Activated CD4-positive, alpha-beta T cell treated with anti-CD3 and anti-CD28 coated beads, Interleukin-2, Interleukin-4, amounts not matched to agents 100 ng/mL and 50 ng/mL, durations not matched to agents 16 hours and 8 hours (primary cell): ENCODE measurements at regions not wholly inside any gene's neighbourhood (a gene's known extent, or its start where the extent isn't known, plus 50 kb on each side); places are given as distances from the start of the nearest gene placed in this dataset.

ENCODE experiments used
- DNase-seq: peaks from one replicate; pipeline ENCODE4 v3.0.0-alpha.2; 2020; ENCODE audit warnings: low spot score

DNA sequence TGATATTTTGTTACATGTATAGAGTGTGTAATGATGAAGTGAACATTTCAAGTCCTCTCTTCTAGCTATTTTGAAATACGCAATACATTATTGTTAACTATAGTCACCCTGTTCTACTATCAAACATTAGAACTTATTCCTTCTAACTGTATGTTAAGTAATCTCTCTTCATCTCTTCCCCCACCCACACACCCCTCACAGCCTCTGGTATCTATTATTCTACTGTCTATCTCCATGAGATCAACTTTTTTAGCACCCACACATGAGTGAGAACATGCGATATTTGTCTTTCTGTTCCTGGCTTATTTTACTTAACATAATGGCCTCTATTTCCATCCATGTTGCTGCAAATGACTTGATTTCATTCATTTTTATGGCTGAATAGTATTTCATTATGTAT lies 57.7 kb upstream of the EGR2 start:
- no peak for DNase-seq

DNA sequence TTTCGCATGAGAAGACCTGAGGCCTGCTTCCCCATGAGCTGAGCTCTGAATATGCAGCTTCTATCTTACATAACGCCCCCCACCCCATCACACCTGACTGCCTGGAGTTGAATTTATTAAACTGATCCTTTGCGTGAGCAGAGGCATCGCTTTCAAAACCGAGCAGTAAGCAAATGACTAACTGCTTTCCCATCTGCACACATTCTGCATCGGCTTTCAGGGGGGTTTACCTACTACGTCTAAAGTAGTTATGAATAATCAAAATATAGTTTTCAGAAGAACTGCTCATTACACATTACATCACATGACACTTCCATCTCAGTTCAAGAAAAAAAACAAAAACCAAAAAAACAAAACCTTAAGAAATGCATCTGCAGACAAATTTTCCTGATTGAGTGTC lies 54.7 kb upstream of the EGR2 start:
- peak; percentile 61 for DNase-seq

DNA sequence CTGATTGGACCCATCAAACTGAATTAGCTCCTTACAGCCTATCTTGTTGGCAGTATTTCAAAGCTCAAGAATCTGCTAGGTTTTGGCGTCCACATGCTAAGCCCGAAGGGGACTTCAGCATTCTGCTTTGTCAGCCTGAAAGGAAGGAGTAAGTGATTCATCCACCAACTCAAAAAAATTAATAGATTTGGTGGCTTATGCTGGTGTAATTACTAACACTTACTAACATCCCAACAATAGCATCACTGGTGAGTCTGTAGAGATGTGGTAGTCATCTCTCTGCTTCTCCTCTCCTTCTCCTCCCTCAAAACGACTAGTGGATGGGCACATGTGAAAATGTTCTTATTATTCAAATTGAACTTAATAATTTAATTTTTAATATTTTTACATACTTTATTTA lies 53.8 kb upstream of the EGR2 start:
- DNase-seq = peak; percentile 15

DNA sequence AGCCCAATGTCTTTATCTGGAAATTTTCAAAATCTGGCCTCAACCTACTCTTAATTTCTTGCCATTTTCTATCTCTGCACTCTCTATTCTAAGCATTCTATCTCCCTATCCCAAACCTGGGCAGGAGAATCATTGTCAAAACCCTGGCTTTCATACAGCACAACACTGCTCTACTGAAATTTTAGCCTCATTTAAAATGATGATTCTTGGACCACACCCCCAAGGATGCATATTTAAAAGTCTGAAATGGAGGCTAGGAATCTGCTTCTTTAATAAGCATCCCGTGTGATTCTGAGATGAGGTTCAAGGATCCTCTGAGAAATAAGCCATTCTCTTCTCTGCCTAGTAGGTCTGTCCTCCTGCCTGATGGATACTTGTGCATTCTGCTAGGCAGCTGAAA lies 50.8 kb upstream of the EGR2 start:
- no peak for DNase-seq

DNA sequence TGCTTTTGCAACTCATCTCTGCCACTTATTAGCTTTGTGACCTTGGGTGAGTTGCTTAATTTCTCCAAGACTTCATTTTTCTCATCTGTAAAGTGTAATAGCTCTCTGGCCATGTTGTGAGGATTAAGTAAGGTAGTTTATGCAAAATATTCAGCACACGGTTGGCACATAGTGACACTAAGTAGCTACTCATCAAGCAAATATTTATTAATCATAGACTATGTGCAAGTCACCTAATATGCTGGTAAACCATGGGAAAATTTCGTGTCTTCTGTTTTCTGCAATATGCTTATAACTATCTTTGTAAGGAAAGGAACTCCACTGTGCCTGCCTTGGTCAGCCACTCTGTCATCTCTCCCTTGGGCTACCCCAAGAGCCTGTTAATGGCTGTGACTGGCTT lies 50.3 kb upstream of the EGR2 start:
- no peak for DNase-seq
